ENCODE measurements at regions not wholly inside any gene's neighbourhood (a gene's known extent, or its start where the extent isn't known, plus 50 kb on each side); places are given as distances from the start of the nearest gene placed in this dataset.

DNA sequence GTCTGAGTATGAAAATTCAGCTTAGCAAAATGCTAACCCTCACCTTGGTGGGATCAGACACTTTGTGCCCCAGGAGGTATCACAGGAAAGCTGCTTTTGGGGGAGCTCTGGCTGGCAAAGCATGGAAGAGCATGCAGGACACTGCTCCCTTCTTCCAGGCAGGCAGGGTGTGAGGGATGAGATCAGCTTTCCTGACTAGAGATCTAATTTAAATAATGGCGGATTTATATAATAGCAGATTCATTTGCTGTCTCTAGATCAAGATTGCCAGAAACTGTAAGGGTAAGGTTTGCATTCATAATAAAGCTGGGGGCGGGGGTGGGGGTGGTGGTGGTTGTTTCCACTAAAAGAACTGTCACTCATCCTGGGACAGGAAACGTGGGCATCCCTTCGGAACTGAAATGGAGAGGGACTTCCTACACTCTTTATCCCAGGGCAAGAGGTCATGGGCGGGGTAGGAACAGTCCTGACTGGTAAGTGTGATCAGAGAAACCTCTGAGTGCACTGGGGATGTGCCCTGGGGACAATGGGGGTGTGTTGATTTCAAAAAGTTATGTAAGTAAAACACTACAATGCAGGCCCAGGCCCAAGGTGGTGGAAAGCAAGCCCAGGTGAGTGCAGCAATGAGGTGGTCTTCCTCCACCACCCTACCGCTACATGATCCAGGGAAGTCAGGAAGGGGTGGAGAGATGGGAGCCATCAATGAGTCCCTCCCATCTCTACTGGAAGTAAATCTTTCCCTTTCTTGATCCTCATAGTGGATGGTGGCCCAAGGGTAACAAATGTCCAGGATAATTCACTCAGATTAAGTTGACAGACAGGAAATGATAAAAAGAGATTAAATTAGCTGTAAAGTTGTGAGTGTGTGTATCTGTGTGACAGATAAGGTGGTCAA is 171.4 kb upstream of the SERPINE2 start:
- DNase-seq: no peak

DNA sequence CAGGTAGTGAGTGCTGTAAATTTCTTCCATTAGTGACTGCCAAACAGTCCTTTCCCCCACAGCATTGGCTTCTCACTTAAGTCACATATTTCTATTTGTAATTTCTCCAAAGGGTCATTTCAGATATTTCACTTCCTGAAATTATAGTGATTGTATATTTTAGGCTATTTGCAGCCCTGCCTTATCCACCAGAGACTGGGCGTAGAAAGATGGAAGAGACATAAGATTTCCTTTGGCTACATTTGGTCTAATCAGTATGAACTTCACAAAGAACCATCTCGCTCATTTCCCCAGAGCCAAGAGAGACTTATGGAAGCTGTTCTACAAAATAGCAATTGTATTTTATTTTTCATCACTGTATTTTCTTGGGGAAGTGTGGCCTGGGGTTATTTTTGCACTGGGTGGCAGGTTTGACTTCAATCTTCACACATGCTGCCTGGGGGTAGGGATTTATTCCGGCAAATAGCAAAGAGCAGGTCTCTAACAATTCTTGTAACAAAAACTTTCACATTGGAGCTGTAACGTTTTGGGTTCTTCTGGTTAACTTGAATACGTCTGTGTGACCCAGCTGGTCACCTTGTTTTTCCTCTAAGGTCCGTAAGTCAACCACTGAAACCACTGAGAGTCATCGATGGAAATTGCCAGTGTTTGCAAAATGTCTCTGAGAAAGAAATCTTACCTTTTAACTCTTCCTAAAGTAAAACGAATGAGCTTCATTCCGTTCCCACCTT is 170.6 kb upstream of the SERPINE2 start:
- DNase-seq: no peak

DNA sequence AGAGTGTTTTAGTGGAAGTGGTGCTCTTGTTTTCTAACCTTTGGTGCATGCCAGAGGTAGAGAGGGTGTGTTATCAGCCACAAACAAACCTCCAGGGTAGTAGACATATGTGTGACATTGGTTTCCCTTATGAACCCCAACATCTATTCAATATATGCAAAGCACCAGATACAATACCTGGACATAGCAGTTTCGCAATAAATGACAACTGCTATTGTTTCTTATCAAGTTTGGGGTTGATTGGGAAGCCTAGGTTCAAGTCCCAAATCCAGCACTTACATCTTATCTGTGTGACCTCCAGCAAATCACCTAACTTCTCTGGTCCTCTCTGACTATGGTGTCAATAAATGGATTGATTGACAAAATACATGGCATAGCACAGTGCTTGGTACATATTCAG is 169.4 kb upstream of the SERPINE2 start:
- no peak for DNase-seq

DNA sequence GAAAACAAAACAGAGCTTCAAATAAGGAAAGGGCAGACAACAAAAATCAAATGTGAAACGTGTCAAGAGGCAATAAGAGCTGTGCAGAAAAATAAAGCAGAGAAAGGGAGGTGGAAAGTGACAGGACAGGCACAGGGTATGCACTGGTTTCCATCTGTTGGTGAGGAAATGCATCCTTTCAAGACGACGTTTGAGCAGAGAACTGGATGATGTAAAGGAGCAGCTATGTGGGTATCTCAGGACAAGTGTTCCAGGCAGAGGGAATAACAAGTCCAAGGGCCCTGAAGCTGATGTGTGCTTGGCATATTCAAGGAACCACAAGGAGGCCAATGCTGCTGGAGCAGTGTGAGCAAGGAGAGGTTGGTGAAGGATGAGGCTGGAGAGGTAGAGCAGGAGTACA is 168.9 kb upstream of the SERPINE2 start:
- no peak for DNase-seq

DNA sequence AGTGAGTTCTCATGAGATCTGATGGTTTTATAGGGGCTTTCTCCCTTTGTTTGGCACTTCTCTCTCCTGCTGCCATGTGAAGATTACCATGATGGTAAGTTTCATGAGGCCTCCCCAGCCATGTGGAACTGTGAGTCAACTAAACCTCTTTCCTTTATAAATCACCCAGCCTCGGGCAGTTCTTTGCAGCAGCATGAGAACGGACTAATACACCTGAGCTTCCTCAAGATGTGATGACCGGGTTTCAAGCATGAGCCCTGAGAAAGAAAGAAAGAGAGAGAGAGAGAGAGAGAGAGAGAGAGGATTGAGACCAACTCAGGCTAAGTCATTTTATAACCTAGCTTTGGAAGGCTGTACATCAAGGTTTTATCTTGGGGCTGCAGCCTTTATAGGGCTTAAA is 167.7 kb upstream of the SERPINE2 start:
- no peak for DNase-seq

DNA sequence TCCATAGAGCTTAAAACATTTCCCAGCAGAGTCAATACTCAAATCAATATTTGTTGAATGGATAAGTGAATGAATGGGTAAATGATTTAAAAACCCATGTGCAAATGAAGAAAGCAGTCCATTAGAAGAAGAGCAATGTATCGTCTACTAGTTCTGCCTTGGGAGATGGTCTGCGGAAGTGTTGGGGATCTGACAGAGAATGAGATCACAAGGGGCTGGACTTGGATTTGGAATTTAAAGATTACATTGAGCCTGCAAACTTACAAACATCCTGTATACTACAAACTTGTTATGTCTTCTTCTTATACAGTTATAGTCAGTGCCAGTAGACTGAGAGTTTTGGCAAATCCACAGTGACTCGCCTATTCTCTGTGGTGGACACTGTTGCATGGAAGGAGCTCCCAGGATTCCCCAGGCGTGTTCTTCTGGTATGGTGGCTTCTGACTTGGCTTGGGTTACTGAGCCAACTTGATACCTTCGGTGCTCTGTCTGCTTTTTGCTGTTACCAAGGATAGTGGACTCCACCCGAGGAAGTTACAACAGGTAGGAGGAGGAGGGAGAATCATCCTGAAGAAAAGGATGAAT is 163.3 kb upstream of the SERPINE2 start:
- no peak for DNase-seq

DNA sequence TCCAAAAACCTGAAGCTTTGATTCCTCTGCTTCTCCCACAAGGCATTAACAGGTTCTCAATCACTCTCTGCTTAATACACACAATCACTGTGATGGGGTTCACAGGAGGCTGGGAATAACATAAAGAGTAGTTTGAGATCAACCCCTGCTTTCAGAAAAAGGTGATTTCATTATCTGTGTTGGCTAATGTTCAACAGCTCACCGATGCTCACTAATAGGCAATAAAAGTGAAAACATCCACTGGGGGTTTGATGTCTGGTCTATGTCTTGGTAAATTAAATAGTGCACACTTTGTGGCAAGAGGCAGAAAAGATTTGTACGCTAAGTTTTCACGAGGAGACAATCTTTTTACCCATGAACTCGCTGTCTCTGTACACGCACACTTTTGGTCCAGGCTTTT is 159.3 kb upstream of the SERPINE2 start:
- no peak for DNase-seq

DNA sequence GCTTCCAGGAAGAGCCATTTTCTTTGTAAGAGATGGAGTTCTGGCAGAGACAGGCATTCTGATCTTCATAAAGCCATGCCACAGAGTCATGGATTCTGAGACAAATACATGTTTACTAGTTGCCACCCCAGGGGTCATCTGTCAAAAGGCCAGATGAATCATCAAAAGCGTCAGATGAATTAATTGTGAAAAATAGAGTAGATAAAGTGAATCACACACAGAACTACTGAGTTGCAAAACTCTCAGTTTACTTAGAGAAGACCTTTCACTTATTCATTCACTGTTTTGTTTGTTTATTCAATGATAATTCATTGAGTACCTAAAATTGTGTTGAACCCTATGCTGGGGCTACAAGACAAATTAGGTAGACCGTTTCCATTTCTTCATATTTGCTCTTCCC is 157.7 kb upstream of the SERPINE2 start:
- no peak for DNase-seq

DNA sequence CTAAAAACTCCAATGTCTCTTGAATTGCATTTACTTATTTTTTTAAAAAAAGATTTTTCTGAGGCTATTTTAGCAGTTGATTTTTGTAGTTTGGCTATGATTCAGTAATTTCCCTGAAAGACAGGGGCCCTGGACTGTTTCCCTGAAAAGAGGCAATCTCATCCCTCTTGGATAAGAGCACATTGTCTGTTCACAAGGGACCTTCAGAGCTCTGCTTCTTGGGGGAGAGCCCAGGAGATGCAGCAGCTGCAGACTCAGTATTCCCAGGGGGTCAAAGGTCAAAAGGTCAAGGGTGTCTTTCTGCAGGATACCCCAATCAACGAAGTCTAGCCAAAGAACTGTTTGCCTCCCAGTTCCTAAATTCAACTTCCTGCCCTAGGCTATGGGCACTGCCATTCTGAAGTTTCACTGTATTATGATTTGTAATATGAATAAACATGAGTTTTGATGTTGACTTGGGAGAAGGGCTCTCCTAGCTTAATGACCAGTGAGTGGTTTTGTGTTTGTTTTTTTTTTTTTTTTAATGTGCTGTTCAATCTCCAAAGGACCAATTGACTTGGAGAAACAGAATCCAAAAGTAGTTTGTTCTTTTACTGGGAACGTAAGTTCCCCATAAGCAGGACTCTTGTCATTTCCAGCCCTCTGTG is 157.0 kb upstream of the SERPINE2 start:
- no peak for DNase-seq

DNA sequence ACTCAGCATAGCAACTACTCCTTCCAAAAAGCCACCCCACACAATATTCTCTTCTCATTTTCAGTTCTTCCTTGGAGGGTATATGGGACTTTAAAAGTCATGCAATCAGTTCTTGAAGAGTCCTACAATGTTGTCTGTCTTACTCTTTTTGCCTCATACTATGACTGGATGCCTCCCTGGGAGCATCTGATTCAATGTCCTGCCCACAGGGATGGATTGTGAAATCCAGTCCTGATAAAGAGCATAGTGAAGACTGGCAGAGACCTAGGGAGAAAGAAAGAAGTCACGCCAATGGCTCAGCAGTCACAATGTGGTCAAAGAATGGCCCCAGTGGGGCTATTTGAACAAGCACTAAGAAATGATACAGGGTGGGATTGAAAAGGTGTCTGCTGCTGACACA is 155.1 kb upstream of the SERPINE2 start:
- DNase-seq: no peak

DNA sequence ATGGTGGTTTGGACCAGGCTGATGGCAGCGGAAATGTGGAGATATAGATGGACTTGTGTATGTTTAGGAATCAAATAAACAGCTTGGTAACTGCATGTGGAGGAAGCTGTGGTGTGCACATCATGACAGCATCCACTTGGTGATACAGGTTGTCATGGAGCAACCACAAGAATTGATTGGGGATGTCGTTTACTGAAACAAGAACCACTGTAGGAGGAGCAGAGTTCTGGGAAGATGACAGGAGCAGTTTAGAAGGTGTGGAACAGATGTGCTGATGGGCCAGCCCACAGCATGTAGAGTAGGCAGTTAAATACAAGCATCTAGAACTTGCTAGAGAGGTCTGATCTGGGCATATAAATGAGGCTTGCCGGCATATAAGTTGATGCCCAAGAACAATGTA is 152.4 kb upstream of the SERPINE2 start:
- DNase-seq: no peak

DNA sequence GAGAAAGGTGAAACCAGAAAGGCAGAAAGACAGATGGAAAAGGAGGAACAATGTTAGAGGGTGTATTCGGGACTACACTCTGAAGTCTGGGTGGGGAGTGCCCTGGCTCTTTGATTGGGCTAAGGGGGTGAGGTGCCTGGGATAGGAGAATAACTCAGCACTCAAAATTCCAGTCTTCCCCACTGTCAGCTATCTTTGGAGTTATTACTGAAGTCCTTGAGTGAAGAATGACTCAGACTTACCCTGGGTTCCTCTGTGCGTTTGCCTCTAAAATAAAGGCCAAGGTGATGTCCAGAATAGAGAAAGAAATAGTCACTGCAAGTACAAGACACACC is 151.8 kb upstream of the SERPINE2 start:
- no peak for DNase-seq

DNA sequence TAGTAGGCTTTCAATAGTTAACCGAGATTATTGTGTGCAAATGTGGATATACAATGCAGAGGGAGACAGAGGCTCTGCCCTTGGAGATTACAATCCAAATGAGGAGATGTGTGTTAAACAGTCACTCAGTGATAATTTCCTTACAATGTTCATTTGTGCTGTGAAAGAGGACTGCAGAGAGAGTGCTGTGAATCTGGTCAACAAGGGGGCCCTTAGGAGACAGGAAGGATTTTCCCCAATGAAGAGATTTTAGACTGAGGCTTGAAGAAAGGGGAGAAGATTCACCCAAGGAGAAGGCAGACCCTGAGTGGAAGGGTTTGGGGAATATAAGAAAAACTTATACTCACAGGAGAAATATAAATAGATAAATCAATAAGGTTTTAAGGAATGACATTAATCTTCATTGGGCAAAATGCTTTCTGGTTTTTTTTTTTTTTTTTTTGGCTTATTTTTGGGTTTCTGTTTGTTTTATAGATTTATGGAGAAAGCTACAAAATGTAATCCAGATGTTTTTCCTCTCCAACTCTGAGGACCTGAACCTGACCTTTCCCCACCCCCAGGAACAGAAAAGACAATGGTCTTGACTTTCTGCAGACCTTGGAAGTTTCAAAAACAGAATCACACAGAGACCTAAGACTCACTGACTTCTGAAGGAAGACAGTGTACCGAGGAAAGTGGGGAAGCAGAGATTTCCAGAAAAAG is 151.3 kb upstream of the SERPINE2 start:
- DNase-seq: no peak

DNA sequence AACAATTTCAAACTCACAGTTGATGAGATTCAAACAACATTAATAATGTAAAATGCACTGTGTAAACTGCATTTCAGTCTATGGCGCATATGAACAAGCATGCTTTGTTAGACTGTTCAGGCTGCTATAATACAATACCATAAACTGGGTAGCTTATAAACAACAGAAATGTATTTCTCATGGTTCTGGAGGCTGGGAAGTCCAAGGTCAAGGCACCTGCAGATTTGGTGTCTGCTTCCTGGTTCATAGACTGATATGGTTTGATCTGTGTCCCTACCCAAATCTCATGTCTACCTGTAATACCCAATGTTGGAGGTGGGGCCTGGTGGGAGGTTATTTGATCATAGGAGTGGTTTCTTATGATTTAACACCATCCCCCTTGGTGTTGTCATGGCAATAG is 148.1 kb upstream of the SERPINE2 start:
- no peak for DNase-seq

DNA sequence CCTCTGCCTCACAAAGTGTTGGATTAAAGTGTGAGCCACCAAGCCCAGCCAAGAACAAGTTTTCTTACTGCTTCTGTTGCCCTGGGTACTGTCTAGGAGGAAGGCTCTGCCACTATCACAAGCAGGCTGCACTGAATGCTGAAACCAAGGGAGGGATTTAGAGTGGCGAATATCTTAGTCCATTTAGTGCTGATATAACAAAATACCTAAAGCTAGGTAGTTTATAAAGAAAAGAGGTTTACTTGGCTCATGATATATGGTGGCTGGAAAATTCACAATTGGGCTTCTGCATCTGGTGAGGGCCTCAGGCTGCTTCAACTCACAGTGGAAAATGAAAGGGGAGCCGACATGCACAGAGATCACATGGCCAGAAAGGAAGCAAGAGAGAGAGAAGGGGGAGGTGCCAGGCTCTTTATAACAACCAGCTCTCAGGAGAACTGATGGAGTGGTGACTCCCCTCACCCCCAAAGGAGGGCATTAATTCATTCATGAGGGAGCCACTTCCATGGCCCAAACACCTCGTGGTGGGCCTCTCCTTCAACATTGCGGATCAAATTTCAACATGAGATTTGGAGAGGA is 146.0 kb upstream of the SERPINE2 start:
- DNase-seq: peak; percentile 10

DNA sequence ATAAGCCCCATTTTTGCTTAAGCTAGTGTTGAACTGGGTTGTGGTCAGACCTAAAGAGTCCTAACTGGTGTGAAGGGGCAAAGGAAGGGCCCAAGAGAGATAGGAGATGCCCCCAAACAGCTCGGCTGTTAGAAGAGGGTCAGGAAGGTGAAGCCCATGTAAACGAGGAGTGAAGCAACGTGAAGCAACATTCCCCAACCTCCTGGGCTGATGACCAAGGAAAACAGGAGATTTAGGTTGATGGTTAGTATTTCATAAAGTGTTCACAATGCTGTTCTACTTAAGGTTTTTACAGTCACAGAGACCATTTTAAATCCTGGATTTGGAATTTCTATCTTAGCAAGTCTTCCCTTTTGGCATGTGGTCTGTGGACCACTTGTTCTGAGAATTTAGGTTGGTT is 144.0 kb upstream of the SERPINE2 start:
- no peak for DNase-seq

DNA sequence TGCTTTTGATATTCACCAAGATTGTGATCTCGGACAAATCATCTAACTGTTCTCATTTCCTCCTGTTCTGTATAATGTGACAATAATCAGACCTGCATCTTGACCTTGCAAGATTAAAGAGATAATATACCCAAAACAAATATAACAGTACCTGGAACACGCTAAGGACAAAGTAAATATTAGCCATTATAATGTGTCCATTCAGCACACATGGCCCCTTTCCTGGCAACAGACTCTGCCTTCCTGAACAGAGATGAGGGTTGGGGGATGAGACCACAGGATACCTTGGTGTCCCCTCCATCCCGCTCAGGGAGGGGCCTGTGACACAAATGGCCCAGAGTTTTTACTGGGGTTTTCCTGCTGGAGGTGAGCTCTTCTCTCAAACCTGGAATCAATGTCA is 143.4 kb upstream of the SERPINE2 start:
- DNase-seq: no peak

DNA sequence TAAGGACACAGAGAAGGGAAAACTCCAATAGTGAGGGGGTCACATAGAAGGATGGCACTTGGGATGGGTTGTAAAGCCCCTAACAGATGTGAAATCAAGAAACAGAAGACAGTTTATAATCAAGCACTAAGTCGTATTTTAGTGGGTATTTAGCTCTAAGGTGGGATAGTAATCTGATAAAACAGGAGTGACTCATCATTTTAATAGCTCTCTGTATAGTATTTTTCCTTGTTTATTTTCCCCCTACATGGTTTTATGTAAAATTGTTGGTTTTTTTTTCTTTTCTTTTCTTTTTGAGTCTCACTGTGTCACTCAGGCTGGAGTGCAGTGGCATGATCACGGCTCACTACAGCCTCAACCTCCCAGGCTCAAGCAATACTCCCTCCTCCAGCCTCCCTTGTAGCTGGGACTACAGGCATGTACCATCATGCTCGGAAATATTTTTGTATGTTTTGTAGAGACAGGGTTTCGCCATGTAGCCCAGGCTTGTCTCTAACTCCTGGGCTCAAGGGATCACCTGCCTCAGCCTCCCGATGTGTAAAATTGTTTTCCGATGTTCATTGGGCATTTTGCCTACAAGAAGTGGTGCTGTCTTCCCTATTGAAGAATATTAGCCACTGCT is 142.6 kb upstream of the SERPINE2 start:
- no peak for DNase-seq

DNA sequence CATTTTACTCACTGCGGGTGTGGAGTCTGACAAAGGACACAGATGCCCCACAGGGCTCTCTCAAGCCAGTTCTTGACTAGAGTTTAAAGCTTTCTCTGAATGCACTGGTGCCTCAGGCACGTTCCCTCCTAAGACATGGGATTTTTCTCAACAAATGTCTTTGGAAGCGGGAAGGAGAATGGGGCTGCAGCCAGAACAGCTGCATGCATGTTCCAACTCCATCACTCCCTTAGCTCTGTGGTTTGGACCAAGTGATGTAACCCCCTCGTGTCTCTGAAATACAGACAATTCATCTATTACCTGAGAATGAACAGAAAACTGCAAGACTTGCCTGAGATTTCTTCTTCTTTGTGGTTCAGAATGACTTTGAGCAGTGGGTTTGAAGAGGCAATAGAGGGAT is 141.7 kb upstream of the SERPINE2 start:
- DNase-seq: no peak

DNA sequence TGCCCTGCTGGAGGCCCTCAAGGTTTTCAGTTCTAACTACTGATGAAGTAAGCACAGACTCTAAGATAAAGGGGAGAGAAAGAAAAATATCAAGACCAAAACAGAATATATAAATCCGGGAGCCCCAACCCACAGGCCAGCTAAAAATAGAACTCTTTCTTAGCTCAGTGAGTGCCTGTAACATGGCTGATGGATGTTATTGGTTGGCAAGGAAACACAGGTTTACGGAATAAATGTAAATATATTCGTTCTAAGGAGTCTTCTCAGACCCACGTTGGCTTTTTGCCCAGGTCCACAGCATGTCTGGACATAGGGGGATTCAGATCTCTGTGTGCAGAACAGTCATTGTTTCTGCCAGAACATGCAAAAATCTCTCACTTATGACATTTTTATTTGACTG is 139.0 kb upstream of the SERPINE2 start:
- no peak for DNase-seq

DNA sequence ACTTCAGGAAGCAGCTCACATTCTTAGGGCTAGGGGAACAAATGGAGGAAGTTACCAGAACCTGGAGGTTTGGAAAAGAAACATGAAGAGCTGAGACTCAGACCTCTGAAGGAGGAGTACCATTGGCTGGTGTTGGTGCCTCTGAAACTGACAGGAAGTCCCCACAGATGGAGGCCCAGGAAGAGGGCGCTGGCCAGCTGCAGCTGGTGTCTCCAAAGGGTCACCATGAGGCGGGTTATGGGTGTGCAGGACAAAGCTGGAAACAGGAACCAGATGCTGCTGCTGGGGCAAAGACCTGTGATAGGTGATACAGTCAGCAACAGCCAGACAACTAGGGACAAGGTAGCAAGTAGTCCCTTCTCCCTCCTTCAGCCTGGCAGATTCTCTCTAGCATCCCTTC is 136.5 kb upstream of the SERPINE2 start:
- peak; percentile 21 for DNase-seq

DNA sequence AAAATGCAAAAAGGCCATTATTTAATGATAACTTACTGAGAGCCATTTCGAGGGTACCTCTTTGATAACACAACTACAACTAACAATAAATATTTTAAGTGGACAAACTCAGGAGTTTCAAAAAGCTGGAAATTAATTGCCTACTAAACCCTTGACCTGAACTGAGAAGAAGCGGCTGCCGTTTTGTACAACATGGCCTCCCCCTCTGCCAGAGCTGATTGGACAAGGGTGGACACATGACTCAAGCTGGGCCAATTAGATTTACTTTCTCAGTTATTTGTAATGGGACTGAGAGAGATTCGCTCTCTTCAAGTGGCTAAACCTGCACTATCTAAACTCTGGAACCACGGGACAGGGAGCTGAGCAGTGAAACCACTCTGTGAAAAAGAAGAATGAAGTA is 135.9 kb upstream of the SERPINE2 start:
- DNase-seq: peak; percentile 20

All from OCI-M1 (cell line).